Motor neuron (in vitro differentiated cells): ENCODE measurements at regions not wholly inside any gene's neighbourhood (a gene's known extent, or its start where the extent isn't known, plus 50 kb on each side); places are given as distances from the start of the nearest gene placed in this dataset.
A peak's percentile ranks its signal among the peaks of the same experiment; 100 is the strongest.

Source experiments
- ATAC-seq, 8 experiments: fragments of 200-7000 bp; cut with Tn5 transposase; replicated peaks in 6 of 8; 2 replicates each; pipeline ENCODE4 v1.8.0; 2021; ENCODE audit warnings: mild to moderate bottlenecking in 8 of 8, moderate library complexity in 8 of 8
- H3K27ac ChIP-seq, 2 donors: fragments of 250-450 bp; sonication (Bioruptor Pico); 2 replicates each; pipeline ENCODE4 v1.9.0; 2021; ENCODE audit warnings: antibody characterized with exemption in 2 of 2, mild to moderate bottlenecking in 2 of 2, moderate library complexity in 1 of 2
- H3K4me1 ChIP-seq, 2 donors: fragments of 250-450 bp; sonication (Bioruptor Pico); replicated peaks in 1 of 2; 2 replicates each; pipeline ENCODE4 v1.6.1; 2021; ENCODE audit warnings: antibody characterized with exemption in 2 of 2, mild to moderate bottlenecking in 2 of 2, moderate library complexity in 1 of 2
- H3K4me3 ChIP-seq, 5 donors: fragments of 250-450 bp; sonication (Bioruptor Pico); 2 replicates each; pipeline ENCODE4 v1.9.0; 2021; ENCODE audit warnings: antibody characterized with exemption in 5 of 5, mild to moderate bottlenecking in 5 of 5, moderate library complexity in 4 of 5
- WGBS, 10 experiments: fragments of 450-650 bp; shearing (Covaris generic); methylation state at CpG; one replicate each; pipeline ENCODE4 v1.0.0; 2022; 5-methylcytosine and 5-hydroxymethylcytosine counted together
- in situ Hi-C, 9 experiments: fragments of 400-800 bp; cut with MboI; loops; one replicate each; pipeline ENCODE4 v1.15.0; 2021; ENCODE audit warnings: low sequenced_read_pairs in 9 of 9, low pct_unique_long_range_greater_than_20kb in 2 of 9; ENCODE audit not compliant: unreplicated experiment in 9 of 9

DNA sequence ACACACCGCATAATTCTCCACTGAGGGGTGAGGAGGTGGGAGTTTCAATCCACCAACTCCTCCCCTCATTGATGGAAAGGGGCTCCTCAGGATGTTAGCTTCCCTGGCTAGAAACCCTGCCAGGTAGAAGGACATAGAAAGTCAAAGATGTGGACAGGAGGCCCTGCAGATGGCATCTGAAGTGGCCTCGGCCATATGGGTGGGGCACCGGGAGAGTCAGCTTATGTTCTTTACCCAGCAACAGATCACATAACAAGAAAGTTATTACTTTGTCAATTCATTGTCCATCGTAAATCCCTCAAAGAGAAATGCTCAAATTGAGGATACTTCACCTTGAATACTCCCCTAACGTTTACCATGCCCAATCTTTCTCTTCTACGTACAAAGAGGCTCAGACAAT is 97.3 kb upstream of the ARHGEF3 start:
- 29 to 100% (median 90%) methylated on average over 1 to 5 of the region's 6 CpGs; no CpG with 5 or more reads in 1 of the 10 experiments for WGBS, 10 experiments
- Histone ChIP-seq H3K4me1 (no peaks in the 10 kb centered on the region), H3K27ac (no peak overlapping the region), H3K4me3 (no peak overlapping the region)
- in situ Hi-C loops, result no loop called here
- peak in 1 of 8 experiments; percentile 9 for ATAC-seq

DNA sequence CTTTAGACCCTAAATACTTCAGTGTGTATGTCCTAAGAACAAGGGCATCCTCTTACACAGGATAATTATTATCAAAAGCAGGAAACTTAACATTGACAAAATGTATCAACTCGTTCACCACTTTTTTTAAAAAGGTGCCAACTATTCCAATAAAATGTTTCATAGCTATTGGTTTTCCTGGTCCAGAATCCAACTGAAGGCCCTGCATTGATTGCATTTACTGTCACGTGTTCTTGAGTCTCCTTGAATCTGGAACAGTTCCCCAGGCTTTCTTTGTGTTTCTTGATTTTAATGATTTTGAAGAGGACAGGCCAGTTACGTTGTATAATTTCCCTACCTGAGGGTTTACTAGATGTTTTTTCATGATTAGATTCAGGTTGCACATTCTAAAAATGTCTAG is 94.6 kb upstream of the ARHGEF3 start:
- H3K4me1 ChIP-seq, result no peaks in the 10 kb centered on the region
- H3K4me3 ChIP-seq, result no peak overlapping the region
- ATAC-seq, result no peak
- 45 to 100% (median 92%) methylated on average over 1 to 3 of the region's 3 CpGs for WGBS, 10 experiments
- in situ Hi-C loops, result no loop called here
- no peak overlapping the region for H3K27ac ChIP-seq

DNA sequence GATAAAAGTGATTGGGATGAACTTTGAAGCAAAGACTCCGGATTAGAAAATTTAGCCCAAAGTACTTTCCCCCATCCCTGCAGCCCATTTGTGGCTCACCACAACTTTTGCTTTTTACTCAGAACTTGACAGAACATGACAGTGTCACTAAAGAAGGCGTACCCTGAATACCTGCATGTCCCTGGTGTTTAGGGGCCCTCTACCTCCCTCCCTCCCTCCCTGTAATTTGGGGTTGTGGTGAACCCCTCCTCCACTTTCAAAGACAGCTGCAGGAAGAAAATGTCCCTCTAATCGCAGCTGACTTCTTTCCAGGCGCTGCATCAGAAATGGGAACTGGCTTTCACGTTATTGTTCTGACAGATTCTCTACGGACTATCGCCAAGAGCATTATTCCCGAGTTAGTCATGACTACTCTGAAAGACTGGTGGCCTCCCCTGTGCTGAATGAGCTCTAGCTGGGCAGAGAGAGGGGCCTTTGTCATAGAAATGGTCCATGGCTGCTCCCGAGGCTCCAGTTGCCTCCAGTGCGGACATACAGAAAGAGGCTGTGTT is 93.2 kb upstream of the ARHGEF3 start:
- Histone ChIP-seq H3K4me3 (no peak overlapping the region), H3K27ac (no peak overlapping the region), H3K4me1 (no peaks in the 10 kb centered on the region)
- peak in 5 of 8 experiments; percentile 72 to 95 (median 86) for ATAC-seq
- in situ Hi-C loops, result no loop called here
- 52 to 100% (median 84%) methylated on average over 1 to 7 of the region's 10 CpGs; no CpG with 5 or more reads in 1 of the 10 experiments for WGBS, 10 experiments

DNA sequence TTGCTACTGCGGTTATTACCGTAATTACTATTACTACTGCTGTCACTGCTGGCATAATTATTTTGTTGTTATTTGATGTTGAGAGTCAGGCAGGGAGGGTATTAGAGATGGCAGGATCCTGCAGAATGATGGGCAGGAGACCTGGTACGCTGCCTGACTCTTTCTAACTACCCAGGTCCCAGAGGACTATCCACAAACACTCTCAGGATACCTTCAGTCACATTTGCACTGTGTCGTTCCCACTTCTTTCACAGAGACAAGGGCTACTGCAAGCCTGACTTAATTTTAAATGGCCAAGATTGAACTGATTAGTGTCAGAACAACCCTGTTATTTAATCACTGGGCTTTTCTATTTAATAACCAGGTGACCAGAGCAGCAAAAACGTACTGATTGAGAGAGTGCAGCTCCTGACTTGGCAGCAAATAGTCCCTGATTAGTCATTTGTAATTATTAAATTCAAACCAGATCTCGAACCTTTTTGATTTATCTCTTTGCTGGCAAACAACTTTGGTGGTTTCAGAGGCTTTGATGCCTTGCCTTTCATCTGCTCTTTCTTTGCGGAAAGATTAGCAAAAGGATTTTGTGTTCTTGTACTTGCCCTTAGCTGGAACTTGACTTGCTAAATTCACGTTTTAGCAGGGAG is 88.8 kb upstream of the ARHGEF3 start:
- Histone ChIP-seq H3K4me3 (no peak overlapping the region), H3K27ac (no peak overlapping the region), H3K4me1 (no peaks in the 10 kb centered on the region)
- in situ Hi-C loops, result no loop called here
- peak in 1 of 8 experiments; percentile 26 for ATAC-seq
- 26 to 85% (median 59%) methylated on average over 3 to 8 of the region's 8 CpGs for WGBS, 10 experiments

DNA sequence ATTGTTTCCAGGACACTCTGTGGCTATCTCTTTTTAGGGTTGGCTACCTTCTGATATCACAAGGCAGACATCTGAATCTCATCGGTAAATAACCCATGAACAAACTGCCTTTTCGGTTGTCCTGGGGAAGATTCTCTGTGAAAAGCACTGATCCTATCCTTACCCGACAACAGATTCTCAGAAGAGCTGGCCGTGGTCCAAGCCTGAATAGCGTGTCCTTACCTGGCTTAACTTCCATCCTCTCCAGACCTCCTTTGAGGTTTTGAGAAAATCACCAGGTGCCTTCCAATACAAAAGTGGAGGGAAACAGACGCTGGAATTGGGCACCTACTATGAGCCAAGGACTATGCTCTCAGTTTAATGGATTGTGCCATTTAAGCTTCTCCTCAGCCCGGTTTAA is 87.4 kb upstream of the ARHGEF3 start:
- no peak for ATAC-seq
- in situ Hi-C loops, result no loop called here
- Histone ChIP-seq H3K4me3 (no peak overlapping the region), H3K27ac (no peak overlapping the region), H3K4me1 (no peaks in the 10 kb centered on the region)
- 52 to 100% (median 89%) methylated on average over 3 to 7 of the region's 7 CpGs; no CpG with 5 or more reads in 2 of the 10 experiments for WGBS, 10 experiments

DNA sequence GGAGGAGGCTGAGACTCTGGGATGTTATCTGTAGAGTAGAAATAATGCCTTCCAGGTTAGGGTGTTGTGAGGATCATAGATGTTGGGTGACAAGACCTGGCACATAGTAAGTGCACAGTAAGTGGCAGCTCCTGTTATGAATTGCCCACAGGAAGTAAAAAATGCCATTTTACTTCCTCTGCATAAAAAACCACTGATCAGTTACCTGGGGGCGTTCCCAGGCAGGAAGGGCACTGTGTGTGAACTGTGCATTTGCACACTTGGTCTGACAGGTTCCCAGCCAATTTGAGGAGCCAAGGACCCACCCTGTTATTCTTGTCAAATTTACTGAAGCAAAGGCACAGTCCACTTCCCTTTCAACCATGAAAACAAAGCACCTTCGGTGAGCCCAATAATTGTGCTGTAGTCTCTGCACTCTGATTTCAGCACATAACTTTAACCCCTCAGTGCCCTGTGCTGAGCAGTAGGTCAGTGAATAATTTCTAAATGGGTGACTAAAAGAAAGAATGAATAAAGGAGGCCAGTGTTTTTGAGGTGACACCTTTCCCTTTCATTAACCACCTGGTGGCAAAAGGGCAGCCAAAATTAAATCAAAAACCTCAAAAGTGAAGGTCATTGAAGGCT is 85.8 kb upstream of the ARHGEF3 start:
- no peak for ATAC-seq
- Histone ChIP-seq H3K4me3 (no peak overlapping the region), H3K27ac (no peak overlapping the region), H3K4me1 (no peaks in the 10 kb centered on the region)
- in situ Hi-C loops, result no loop called here
- 21 to 75% (median 55%) methylated on average over 1 to 2 of the region's 2 CpGs; no CpG with 5 or more reads in 2 of the 10 experiments for WGBS, 10 experiments

DNA sequence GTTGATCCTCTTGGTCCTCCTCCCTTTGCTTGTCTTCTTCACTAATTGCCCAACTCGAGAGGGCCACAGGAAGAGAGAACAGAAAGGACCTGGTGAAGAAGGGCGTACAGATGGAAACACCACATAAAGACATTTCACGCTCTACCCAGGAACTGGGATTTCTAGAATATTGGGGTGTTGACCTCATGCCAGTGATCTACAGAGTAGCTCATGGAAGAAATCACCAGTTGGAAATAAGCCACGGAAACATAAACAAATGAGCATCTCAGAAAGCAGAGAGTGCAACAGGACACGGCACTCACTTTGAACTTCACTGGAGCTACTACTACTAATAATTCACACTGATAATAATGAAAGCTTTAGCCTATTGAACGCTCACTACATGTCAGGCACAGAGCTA is 84.6 kb upstream of the ARHGEF3 start:
- Histone ChIP-seq H3K4me3 (no peak overlapping the region), H3K27ac (no peak overlapping the region), H3K4me1 (no peaks in the 10 kb centered on the region)
- 63 to 100% (median 85%) methylated on average over 1 to 6 of the region's 6 CpGs; no CpG with 5 or more reads in 1 of the 10 experiments for WGBS, 10 experiments
- in situ Hi-C loops, result no loop called here
- ATAC-seq, result no peak

DNA sequence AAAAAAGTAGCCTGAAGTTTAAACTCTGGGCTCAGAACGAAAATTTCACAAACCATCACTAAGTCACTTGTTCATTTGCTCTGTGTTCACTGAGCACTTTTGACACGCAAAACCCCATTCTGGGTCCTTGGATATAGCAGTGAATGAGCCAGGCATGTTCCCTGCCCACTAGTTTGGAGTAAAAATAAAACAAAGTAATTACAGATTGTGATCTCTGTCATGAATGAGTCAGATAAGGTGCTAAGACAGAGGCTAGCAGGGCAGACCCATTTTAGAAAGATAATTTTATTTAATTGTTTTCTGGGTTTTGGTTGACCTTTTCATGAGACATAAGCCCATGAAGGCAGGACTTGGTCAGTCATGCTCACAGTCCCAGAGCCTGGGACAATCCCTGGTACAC is 84.1 kb upstream of the ARHGEF3 start:
- Histone ChIP-seq H3K4me1 (no peaks in the 10 kb centered on the region), H3K4me3 (no peak overlapping the region), H3K27ac (no peak overlapping the region)
- 77 to 100% (median 92%) methylated on average over 2 of the region's 2 CpGs; no CpG with 5 or more reads in 3 of the 10 experiments for WGBS, 10 experiments
- in situ Hi-C loops, result no loop called here
- no peak for ATAC-seq

DNA sequence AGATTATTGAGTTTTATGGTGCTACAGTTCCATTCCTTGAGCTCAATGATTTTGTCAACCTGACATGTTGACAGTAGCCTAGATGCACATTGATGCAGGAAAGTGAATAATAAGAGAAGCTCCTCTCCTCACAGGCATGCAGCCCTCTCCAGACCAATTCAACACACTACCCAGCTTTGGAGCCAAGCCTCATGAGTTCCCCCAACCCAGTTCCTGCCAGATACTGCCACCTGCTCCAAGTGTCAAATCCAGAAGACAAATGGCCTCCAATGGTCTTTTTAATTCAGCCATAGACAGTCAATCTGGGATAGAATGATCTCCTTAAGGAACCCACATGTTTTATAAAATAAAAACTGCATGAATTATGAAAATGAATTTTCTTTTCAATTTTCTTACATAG is 83.7 kb upstream of the ARHGEF3 start:
- in situ Hi-C loops, result no loop called here
- no peaks in the 10 kb centered on the region for H3K4me1 ChIP-seq
- no peak overlapping the region for H3K27ac ChIP-seq
- no peak overlapping the region for H3K4me3 ChIP-seq
- ATAC-seq, result peak in 2 of 8 experiments; percentile 33 to 38

DNA sequence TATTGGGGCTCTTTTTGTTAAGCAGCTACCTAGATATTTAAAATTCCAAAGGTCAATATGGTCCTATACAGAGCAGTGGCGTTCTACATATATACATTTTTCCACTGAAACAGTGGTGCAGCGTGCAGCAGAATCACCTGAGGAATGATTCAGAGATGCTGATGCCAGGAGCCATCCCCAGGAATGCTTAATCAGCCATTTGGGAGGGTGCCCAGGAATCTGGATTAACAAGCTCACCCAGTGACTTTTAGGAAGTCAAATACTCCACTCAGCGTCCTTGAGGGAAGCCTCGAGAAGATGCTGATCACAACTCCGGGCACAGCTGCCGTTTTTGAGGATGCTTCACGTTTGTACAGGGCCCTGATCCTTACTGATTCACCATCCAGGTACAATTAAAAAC is 82.6 kb upstream of the ARHGEF3 start:
- ATAC-seq, result no peak
- WGBS, 10 experiments, result 70 to 100% (median 76%) methylated on average over 2 to 7 of the region's 7 CpGs; no CpG with 5 or more reads in 4 of the 10 experiments
- in situ Hi-C loops, result no loop called here
- Histone ChIP-seq H3K4me3 (no peak overlapping the region), H3K4me1 (no peaks in the 10 kb centered on the region), H3K27ac (no peak overlapping the region)

DNA sequence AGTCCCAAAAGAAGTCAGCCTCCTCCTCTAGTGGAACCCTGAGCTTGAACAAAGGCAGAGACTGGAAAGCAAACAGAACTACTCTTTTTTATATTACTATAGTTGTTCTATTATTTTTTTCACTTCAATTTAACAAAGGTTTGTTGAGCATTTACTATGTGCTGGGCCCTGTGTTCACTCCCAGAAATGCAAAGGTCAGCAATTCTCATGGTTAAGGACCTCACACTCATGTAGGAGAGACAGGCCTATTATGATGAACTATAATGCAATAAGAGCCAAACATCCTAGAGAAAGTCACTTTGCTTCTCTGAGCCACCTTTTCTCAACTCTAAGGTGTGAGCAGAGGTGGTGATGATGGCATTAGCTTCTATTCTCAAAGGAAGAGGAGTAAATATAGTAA is 82.1 kb upstream of the ARHGEF3 start:
- no peak overlapping the region for H3K4me3 ChIP-seq
- H3K27ac ChIP-seq, result no peak overlapping the region
- no peak for ATAC-seq
- in situ Hi-C loops, result no loop called here
- H3K4me1 ChIP-seq, result no peaks in the 10 kb centered on the region

DNA sequence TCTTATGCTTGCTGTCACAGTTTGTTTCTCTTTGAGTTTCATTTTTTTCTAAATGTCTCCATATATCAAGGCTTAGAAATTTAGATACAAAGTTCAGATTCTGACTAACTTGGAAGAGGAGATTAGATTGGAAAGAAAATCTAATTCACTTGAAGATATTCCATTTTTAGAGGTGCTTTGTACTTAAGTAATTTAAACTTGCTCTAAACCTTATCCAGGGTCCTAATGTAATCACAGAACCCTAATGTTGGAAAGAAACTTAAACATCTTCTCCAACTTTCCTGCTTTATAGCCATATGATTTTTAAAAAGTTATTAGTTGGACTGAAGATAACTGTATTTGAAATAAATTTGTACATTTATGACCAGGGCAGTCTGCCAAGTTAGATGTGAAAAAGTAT is 81.1 kb upstream of the ARHGEF3 start:
- ATAC-seq, result no peak
- in situ Hi-C loops, result no loop called here
- Histone ChIP-seq H3K4me1 (no peaks in the 10 kb centered on the region), H3K27ac (no peak overlapping the region), H3K4me3 (no peak overlapping the region)

DNA sequence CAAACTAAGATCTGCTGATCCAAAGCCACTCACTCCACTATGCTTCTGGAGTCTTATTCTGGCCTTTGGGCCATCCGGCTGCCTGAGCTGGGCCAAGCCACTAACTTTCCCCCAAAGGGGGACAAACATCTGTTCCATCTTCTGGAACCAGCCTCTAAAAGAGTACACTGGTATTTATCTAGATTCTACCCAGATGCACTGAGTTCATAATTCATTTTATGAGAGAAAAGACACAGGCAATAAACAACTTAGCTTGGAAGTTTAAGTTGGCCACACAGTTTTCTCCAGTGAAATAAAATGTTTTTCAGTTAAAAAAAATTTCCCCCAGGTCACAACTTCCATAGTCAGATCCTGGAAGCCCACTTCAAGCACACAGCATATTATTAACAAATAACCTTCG is 80.1 kb upstream of the ARHGEF3 start:
- in situ Hi-C loops, result no loop called here
- H3K4me3 ChIP-seq, result no peak overlapping the region
- no peaks in the 10 kb centered on the region for H3K4me1 ChIP-seq
- no peak overlapping the region for H3K27ac ChIP-seq
- WGBS, 10 experiments, result 71 to 100% (median 100%) methylated on average over 1 to 2 of the region's 2 CpGs
- ATAC-seq, result no peak
